Neuronal stem cell (in vitro differentiated cells): ENCODE measurements at regions not wholly inside any gene's neighbourhood (a gene's known extent, or its start where the extent isn't known, plus 50 kb on each side); places are given as distances from the start of the nearest gene placed in this dataset.

Experiments
- DNase-seq: peaks from one replicate; pipeline ENCODE4 v3.0.0-alpha.2; 2013; ENCODE audit warnings: low spot score
- H2AFZ ChIP-seq: one replicate; pipeline ENCODE4 v1.6.1; 2013; ENCODE audit warnings: mild to moderate bottlenecking, low read length, inconsistent platforms
- H2AK5ac ChIP-seq: 2 replicates; pipeline ENCODE4 v1.6.1; 2013; ENCODE audit warnings: low read depth, mild to moderate bottlenecking, inconsistent platforms, low read length, moderate library complexity, mixed read lengths
- H2BK120ac ChIP-seq: 2 replicates; pipeline ENCODE4 v1.6.1; 2013; ENCODE audit warnings: low read depth, mild to moderate bottlenecking, inconsistent platforms, low read length, moderate library complexity, mixed read lengths
- H2BK12ac ChIP-seq: one replicate; pipeline ENCODE4 v1.6.1; 2013; ENCODE audit warnings: low read length, inconsistent platforms
- H2BK15ac ChIP-seq: 2 replicates; pipeline ENCODE4 v1.6.1; 2013; ENCODE audit warnings: mild to moderate bottlenecking, low read length, inconsistent platforms, mixed read lengths
- H2BK5ac ChIP-seq: one replicate; pipeline ENCODE4 v1.6.1; 2013; ENCODE audit warnings: inconsistent platforms, mild to moderate bottlenecking, low read length, moderate library complexity
- H3K14ac ChIP-seq: one replicate; pipeline ENCODE4 v1.6.1; 2013; ENCODE audit warnings: low read length, inconsistent platforms
- H3K18ac ChIP-seq: 2 replicates; pipeline ENCODE4 v1.6.1; 2013; ENCODE audit warnings: low read length, inconsistent platforms
- H3K23ac ChIP-seq: 2 replicates; pipeline ENCODE4 v1.6.1; 2013; ENCODE audit warnings: low read depth, mild to moderate bottlenecking, mixed read lengths, low read length, inconsistent platforms; ENCODE audit not compliant: poor library complexity
- H3K27ac ChIP-seq: replicated peaks from 3 replicates; pipeline ENCODE4 v1.5.1; 2013; ENCODE audit warnings: low read length, inconsistent platforms
- H3K27me3 ChIP-seq, 3 experiments: 2 replicates each; pipeline ENCODE4 v1.6.1; 2013; ENCODE audit warnings: low read length in 3 of 3, mild to moderate bottlenecking in 2 of 3, inconsistent platforms in 1 of 3, low read depth in 1 of 3, mixed read lengths in 1 of 3, moderate library complexity in 1 of 3; ENCODE audit not compliant: control insufficient read depth in 3 of 3, insufficient read depth in 3 of 3
- H3K36me3 ChIP-seq, 2 donors: replicated peaks in 1 of 2; 2 replicates each; pipeline ENCODE4 v1.6.1; 2013; ENCODE audit warnings: low read length in 2 of 2; ENCODE audit not compliant: control insufficient read depth in 2 of 2, insufficient read depth in 2 of 2
- H3K4ac ChIP-seq: 2 replicates; pipeline ENCODE4 v1.6.1; 2013; ENCODE audit warnings: inconsistent platforms, mild to moderate bottlenecking, low read length, moderate library complexity
- H3K4me1 ChIP-seq, 2 donors: 1 replicate in 1 of 2; 2 replicates in 1 of 2; pipeline ENCODE4 v1.6.1; 2013; ENCODE audit warnings: low read length in 2 of 2, low read depth in 1 of 2; ENCODE audit not compliant: control insufficient read depth in 2 of 2, insufficient read depth in 1 of 2
- H3K4me2 ChIP-seq: one replicate; pipeline ENCODE4 v1.6.1; 2013; ENCODE audit warnings: mild to moderate bottlenecking, low read length, inconsistent platforms; ENCODE audit not compliant: insufficient read depth, poor library complexity, severe bottlenecking
- H3K4me3 ChIP-seq, 2 donors: 2 replicates each; pipeline ENCODE4 v1.5.1; 2013; ENCODE audit warnings: low read length in 2 of 2, mild to moderate bottlenecking in 2 of 2, inconsistent platforms in 1 of 2, moderate library complexity in 1 of 2
- H3K79me1 ChIP-seq: one replicate; pipeline ENCODE4 v1.6.1; 2013; ENCODE audit warnings: low read depth, mild to moderate bottlenecking, inconsistent platforms, low read length, moderate library complexity
- H3K9ac ChIP-seq: one replicate; pipeline ENCODE4 v1.6.1; 2013; ENCODE audit warnings: mild to moderate bottlenecking, low read depth, low read length, inconsistent platforms; ENCODE audit not compliant: poor library complexity
- H3K9me3 ChIP-seq, 2 donors: replicated peaks in 1 of 2; 2 replicates each; pipeline versions ENCODE3 to v1.6.1; 2013; ENCODE audit warnings: low read length in 2 of 2, mild to moderate bottlenecking in 2 of 2, inconsistent platforms in 1 of 2, low read depth in 1 of 2, mixed read lengths in 1 of 2, moderate library complexity in 1 of 2; ENCODE audit not compliant: control insufficient read depth in 2 of 2, insufficient read depth in 1 of 2
- H4K8ac ChIP-seq: one replicate; pipeline ENCODE4 v1.6.1; 2013; ENCODE audit warnings: low read depth, mild to moderate bottlenecking, inconsistent platforms, low read length, moderate library complexity
- H4K91ac ChIP-seq: one replicate; pipeline ENCODE4 v1.6.1; 2013; ENCODE audit warnings: low read length, low read depth, mild to moderate bottlenecking, inconsistent platforms; ENCODE audit not compliant: poor library complexity
- WGBS, 2 donors: extraction: QIAGEN DNeasy Blood & Tissue Kit; methylation state at CpG; one replicate each; pipeline ENCODE4 v1.1.7; 2013; ENCODE audit warnings: missing lambda C conversion rate in 2 of 2, mixed read lengths in 1 of 2; ENCODE audit not compliant: insufficient read length in 2 of 2, insufficient replicate concordance in 1 of 2; ENCODE audit errors: extremely low coverage in 2 of 2; 5-methylcytosine and 5-hydroxymethylcytosine counted together

- Histone ChIP-seq H2BK12ac (no peak overlapping the region), H3K4ac (no peak overlapping the region), H3K4me2 (no peak overlapping the region), H3K27ac (no peak overlapping the region), H3K18ac (no peak overlapping the region), H2BK120ac (no peak overlapping the region), H3K4me1 (peaks cover 5 to 6% of the 10 kb centered on the region in 2 donors), H2BK15ac (no peak overlapping the region), H2BK5ac (no peak overlapping the region), H3K9me3 (no peaks in the 10 kb centered on the region), H4K91ac (no peak overlapping the region), H2AK5ac (no peak overlapping the region), H3K4me3 (no peak overlapping the region), H3K27me3 (no peaks in the 10 kb centered on the region), H2AFZ (no peak overlapping the region), H3K9ac (no peak overlapping the region), H4K8ac (no peak overlapping the region), H3K14ac (no peak overlapping the region), H3K36me3 (no peaks in the 10 kb centered on the region), H3K79me1 (no peaks in the 10 kb centered on the region), H3K23ac (no peak overlapping the region)
- WGBS, 2 donors: no CpG with 5 or more reads among the region's 1 CpG
- DNase-seq: no peak
These were observed 540.9 kb upstream of the WWC1 start for GRCh38 chr5:167750586-167750985.

GRCh38 chr5:167752936-167753335, 538.5 kb upstream of the WWC1 start:
- H3K23ac ChIP-seq: no peak overlapping the region
- H3K9ac ChIP-seq: no peak overlapping the region
- no peak overlapping the region for H2BK15ac ChIP-seq
- H2AFZ ChIP-seq: no peak overlapping the region
- H3K4me2 ChIP-seq: no peak overlapping the region
- H4K8ac ChIP-seq: no peak overlapping the region
- H3K4me1 ChIP-seq: peaks cover 5 to 6% of the 10 kb centered on the region in 2 donors
- no peak overlapping the region for H3K4ac ChIP-seq
- H3K9me3 ChIP-seq: no peaks in the 10 kb centered on the region
- whole genome bisulfite sequencing, 2 donors: no CpG with 5 or more reads among the region's 4 CpGs
- no peak overlapping the region for H3K14ac ChIP-seq
- DNase-seq: no peak
- H2BK120ac ChIP-seq: no peak overlapping the region
- no peak overlapping the region for H2BK12ac ChIP-seq
- H3K27me3 ChIP-seq: no peaks in the 10 kb centered on the region
- no peak overlapping the region for H2AK5ac ChIP-seq
- no peak overlapping the region for H3K4me3 ChIP-seq
- H3K36me3 ChIP-seq: no peaks in the 10 kb centered on the region
- no peak overlapping the region for H3K18ac ChIP-seq
- H4K91ac ChIP-seq: no peak overlapping the region
- no peak overlapping the region for H3K27ac ChIP-seq
- H2BK5ac ChIP-seq: no peak overlapping the region
- no peaks in the 10 kb centered on the region for H3K79me1 ChIP-seq

- H3K9me3 ChIP-seq: no peaks in the 10 kb centered on the region
- no peak overlapping the region for H3K4ac ChIP-seq
- no peaks in the 10 kb centered on the region for H3K36me3 ChIP-seq
- no peak overlapping the region for H3K18ac ChIP-seq
- no peak overlapping the region for H2BK5ac ChIP-seq
- H3K4me3 ChIP-seq: no peak overlapping the region
- H3K79me1 ChIP-seq: no peaks in the 10 kb centered on the region
- H3K27me3 ChIP-seq: no peaks in the 10 kb centered on the region
- H3K4me1 ChIP-seq: peaks cover 5 to 6% of the 10 kb centered on the region in 2 donors
- H2BK15ac ChIP-seq: no peak overlapping the region
- DNase-seq: no peak
- H3K4me2 ChIP-seq: no peak overlapping the region
- no peak overlapping the region for H2AK5ac ChIP-seq
- H4K8ac ChIP-seq: no peak overlapping the region
- no peak overlapping the region for H4K91ac ChIP-seq
- no CpG with 5 or more reads among the region's 6 CpGs for WGBS, 2 donors
- no peak overlapping the region for H2BK120ac ChIP-seq
- no peak overlapping the region for H2AFZ ChIP-seq
- no peak overlapping the region for H3K9ac ChIP-seq
- H2BK12ac ChIP-seq: no peak overlapping the region
- no peak overlapping the region for H3K14ac ChIP-seq
- no peak overlapping the region for H3K27ac ChIP-seq
- no peak overlapping the region for H3K23ac ChIP-seq
These were observed 537.5 kb upstream of the WWC1 start for GRCh38 chr5:167753725-167754490.

- H3K4me1 ChIP-seq: peaks cover 5 to 6% of the 10 kb centered on the region in 2 donors
- no peak overlapping the region for H2AK5ac ChIP-seq
- H4K8ac ChIP-seq: no peak overlapping the region
- no peak for DNase-seq
- no peak overlapping the region for H3K18ac ChIP-seq
- H3K14ac ChIP-seq: no peak overlapping the region
- no peak overlapping the region for H3K27ac ChIP-seq
- H3K4me3 ChIP-seq: no peak overlapping the region
- no peak overlapping the region for H2BK120ac ChIP-seq
- H2BK15ac ChIP-seq: no peak overlapping the region
- no peaks in the 10 kb centered on the region for H3K27me3 ChIP-seq
- no peak overlapping the region for H4K91ac ChIP-seq
- no peak overlapping the region for H2BK5ac ChIP-seq
- no peak overlapping the region for H2AFZ ChIP-seq
- H3K79me1 ChIP-seq: no peaks in the 10 kb centered on the region
- H3K4me2 ChIP-seq: no peak overlapping the region
- H3K23ac ChIP-seq: no peak overlapping the region
- H3K36me3 ChIP-seq: no peaks in the 10 kb centered on the region
- no CpG with 5 or more reads among the region's 5 CpGs for WGBS, 2 donors
- H3K9ac ChIP-seq: no peak overlapping the region
- no peak overlapping the region for H3K4ac ChIP-seq
- no peak overlapping the region for H2BK12ac ChIP-seq
- H3K9me3 ChIP-seq: no peaks in the 10 kb centered on the region
These were observed 536.9 kb upstream of the WWC1 start for GRCh38 chr5:167754501-167755021.
